ENCODE measurements at regions not wholly inside any gene's neighbourhood (a gene's known extent, or its start where the extent isn't known, plus 50 kb on each side); places are given as distances from the start of the nearest gene placed in this dataset.

DNA sequence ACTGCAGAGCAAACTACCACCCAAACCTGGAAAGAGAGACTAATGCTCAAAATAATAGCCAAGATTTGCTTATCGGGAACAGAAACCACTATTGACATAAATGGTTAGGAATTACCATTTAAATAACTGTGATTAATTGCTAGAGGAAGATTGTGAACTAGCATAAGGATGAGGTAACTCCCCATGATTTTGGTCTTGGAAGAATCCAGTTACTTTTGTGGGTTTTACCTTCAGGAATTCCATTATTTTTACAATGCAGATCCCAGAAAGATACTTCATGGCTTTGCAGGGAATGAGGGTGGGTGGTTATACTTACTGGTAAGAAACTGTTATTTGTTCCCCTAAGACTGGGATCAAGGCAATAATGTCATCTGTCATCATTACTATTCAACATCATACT, 652.9 kb upstream of the FLRT2 start:
- Histone ChIP-seq H2AFZ (no peak overlapping the region), H3K4me2 (no peak overlapping the region), H3K27ac (no peak overlapping the region), H4K20me1 (ENCODE audit: insufficient read depth, poor library complexity, severe bottlenecking) (no peaks in the 10 kb centered on the region), H3K36me3 (replicated peaks; ENCODE audit: insufficient read depth, low read depth) (no peaks in the 10 kb centered on the region), H3K9me2 (replicated peaks; ENCODE audit: insufficient read depth) (no peaks in the 10 kb centered on the region), H3K79me2 (no peaks in the 10 kb centered on the region), H3K4me1 (ENCODE audit: insufficient read depth) (no peaks in the 10 kb centered on the region), H3K27me3 (no peaks in the 10 kb centered on the region), H3K4me3 (no peak overlapping the region), H3K9me3 (ENCODE audit: low read depth) (no peaks in the 10 kb centered on the region)
- 95% methylated on average over 1 of the region's 1 CpG for WGBS (ENCODE audit: low lambda C conversion rate, missing lambda C conversion rate)
- DNase-seq (ENCODE audit: low spot score), result no peak
- TF ChIP-seq, protein P1, sequence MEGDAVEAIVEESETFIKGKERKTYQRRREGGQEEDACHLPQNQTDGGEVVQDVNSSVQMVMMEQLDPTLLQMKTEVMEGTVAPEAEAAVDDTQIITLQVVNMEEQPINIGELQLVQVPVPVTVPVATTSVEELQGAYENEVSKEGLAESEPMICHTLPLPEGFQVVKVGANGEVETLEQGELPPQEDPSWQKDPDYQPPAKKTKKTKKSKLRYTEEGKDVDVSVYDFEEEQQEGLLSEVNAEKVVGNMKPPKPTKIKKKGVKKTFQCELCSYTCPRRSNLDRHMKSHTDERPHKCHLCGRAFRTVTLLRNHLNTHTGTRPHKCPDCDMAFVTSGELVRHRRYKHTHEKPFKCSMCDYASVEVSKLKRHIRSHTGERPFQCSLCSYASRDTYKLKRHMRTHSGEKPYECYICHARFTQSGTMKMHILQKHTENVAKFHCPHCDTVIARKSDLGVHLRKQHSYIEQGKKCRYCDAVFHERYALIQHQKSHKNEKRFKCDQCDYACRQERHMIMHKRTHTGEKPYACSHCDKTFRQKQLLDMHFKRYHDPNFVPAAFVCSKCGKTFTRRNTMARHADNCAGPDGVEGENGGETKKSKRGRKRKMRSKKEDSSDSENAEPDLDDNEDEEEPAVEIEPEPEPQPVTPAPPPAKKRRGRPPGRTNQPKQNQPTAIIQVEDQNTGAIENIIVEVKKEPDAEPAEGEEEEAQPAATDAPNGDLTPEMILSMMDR (IDR thresholded peaks at IDR 0.05; ENCODE audit: poor library complexity), result no peak
- TF ChIP-seq EZH2 (IDR thresholded peaks at IDR 0.05; ENCODE audit: borderline replicate concordance), result no peak
- no peak for TF ChIP-seq EZH2phosphoT487 (IDR thresholded peaks at IDR 0.05; ENCODE audit: low read depth, severe bottlenecking, unreplicated experiment)

DNA sequence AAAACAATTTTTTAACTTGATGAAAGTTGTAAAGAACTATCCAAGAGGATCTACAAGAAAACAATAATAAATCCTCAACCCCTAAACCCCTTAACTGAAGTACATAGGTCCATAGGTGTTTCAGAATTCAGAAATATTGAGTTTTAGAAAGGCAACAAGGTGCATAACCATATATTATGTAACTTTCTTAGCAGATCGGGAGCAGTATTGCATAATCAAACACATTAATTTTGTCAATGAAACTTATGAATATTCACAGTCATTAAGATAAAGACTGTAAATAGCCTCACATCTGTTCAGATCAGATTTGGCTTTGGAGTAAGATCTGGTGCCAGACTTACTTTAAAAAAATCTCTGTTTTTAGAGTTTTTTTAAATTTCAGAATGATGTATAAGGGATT, 647.1 kb upstream of the FLRT2 start:
- 93% methylated on average over 1 of the region's 1 CpG for WGBS (ENCODE audit: low lambda C conversion rate, missing lambda C conversion rate)
- Histone ChIP-seq H4K20me1 (ENCODE audit: insufficient read depth, poor library complexity, severe bottlenecking) (no peaks in the 10 kb centered on the region), H3K79me2 (no peaks in the 10 kb centered on the region), H3K27ac (no peak overlapping the region), H3K4me3 (no peak overlapping the region), H3K9me2 (replicated peaks; ENCODE audit: insufficient read depth) (no peaks in the 10 kb centered on the region), H2AFZ (no peak overlapping the region), H3K9me3 (ENCODE audit: low read depth) (no peaks in the 10 kb centered on the region), H3K36me3 (replicated peaks; ENCODE audit: insufficient read depth, low read depth) (no peaks in the 10 kb centered on the region), H3K27me3 (no peaks in the 10 kb centered on the region), H3K4me2 (no peak overlapping the region), H3K4me1 (ENCODE audit: insufficient read depth) (no peaks in the 10 kb centered on the region)
- TF ChIP-seq EZH2 (IDR thresholded peaks at IDR 0.05; ENCODE audit: borderline replicate concordance), result no peak
- TF ChIP-seq EZH2phosphoT487 (IDR thresholded peaks at IDR 0.05; ENCODE audit: low read depth, severe bottlenecking, unreplicated experiment), result no peak
- TF ChIP-seq, protein P1 (IDR thresholded peaks at IDR 0.05; ENCODE audit: poor library complexity), result no peak
- DNase-seq (ENCODE audit: low spot score), result no peak

DNA sequence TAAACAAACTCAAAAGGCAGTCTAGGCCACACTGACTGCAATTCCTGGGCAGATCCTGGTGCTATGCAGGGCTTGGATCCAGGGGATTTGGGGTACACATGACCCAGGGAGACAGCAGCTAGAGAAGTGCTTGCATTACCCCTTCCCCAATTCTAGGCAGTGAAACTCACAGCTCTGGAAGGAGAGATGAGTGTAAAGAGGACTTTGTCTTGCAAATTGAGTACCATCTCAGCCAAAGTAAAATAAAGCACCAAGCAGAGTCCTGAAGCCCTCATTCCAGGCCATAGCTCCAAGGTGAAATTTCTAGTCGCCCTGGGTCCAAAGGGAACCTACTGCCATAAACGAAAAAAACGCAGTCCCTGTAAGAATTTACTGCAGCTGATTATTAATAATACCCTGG, 644.9 kb upstream of the FLRT2 start:
- TF ChIP-seq EZH2phosphoT487 (IDR thresholded peaks at IDR 0.05; ENCODE audit: low read depth, severe bottlenecking, unreplicated experiment), result no peak
- TF ChIP-seq, protein P1 (IDR thresholded peaks at IDR 0.05; ENCODE audit: poor library complexity), result no peak
- no peak for TF ChIP-seq EZH2 (IDR thresholded peaks at IDR 0.05; ENCODE audit: borderline replicate concordance)
- Histone ChIP-seq H2AFZ (no peak overlapping the region), H3K9me2 (replicated peaks; ENCODE audit: insufficient read depth) (no peaks in the 10 kb centered on the region), H3K36me3 (replicated peaks; ENCODE audit: insufficient read depth, low read depth) (no peaks in the 10 kb centered on the region), H3K27ac (no peak overlapping the region), H3K27me3 (no peaks in the 10 kb centered on the region), H3K79me2 (no peaks in the 10 kb centered on the region), H4K20me1 (ENCODE audit: insufficient read depth, poor library complexity, severe bottlenecking) (no peaks in the 10 kb centered on the region), H3K4me1 (ENCODE audit: insufficient read depth) (no peaks in the 10 kb centered on the region), H3K4me3 (no peak overlapping the region), H3K4me2 (no peak overlapping the region), H3K9me3 (ENCODE audit: low read depth) (no peaks in the 10 kb centered on the region)
- WGBS (ENCODE audit: low lambda C conversion rate, missing lambda C conversion rate), result 83% methylated on average over 3 of the region's 3 CpGs
- DNase-seq (ENCODE audit: low spot score), result no peak

DNA sequence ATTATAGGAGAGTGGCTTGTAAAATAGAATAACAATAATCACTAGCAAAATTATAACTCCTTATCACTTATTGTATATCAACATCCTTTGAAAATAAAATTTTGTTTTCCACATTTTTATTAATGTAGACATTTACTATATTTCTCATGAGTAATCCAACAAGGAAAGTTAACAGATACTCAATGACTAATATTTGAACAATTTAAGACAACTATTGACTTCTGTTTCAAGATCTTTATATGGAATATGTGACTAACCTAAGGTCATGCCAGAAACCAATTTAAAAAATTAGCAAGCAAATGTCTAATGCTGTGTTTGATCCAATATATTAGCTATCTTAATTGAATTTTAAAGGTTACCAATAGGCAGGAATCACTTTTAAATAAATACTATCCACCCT, 638.5 kb upstream of the FLRT2 start:
- no peaks in the 10 kb centered on the region for H3K79me2 ChIP-seq
- TF ChIP-seq, protein P1 (IDR thresholded peaks at IDR 0.05; ENCODE audit: poor library complexity), result no peak
- TF ChIP-seq EZH2phosphoT487 (IDR thresholded peaks at IDR 0.05; ENCODE audit: low read depth, severe bottlenecking, unreplicated experiment) (no peak), EZH2 (IDR thresholded peaks at IDR 0.05; ENCODE audit: borderline replicate concordance) (no peak)
- DNase-seq (ENCODE audit: low spot score), result no peak

More for the DNA sequence above, 638.5 kb upstream of the FLRT2 start:
- H3K4me3 ChIP-seq, result no peak overlapping the region
- H3K27me3 ChIP-seq, result no peaks in the 10 kb centered on the region
- H3K9me3 ChIP-seq (ENCODE audit: low read depth), result no peaks in the 10 kb centered on the region
- no peak overlapping the region for H3K27ac ChIP-seq
- H2AFZ ChIP-seq, result no peak overlapping the region
- no peaks in the 10 kb centered on the region for H4K20me1 ChIP-seq (ENCODE audit: insufficient read depth, poor library complexity, severe bottlenecking)
- H3K36me3 ChIP-seq (replicated peaks; ENCODE audit: insufficient read depth, low read depth), result no peaks in the 10 kb centered on the region
- no peaks in the 10 kb centered on the region for H3K9me2 ChIP-seq (replicated peaks; ENCODE audit: insufficient read depth)
- no peak overlapping the region for H3K4me2 ChIP-seq
- no peaks in the 10 kb centered on the region for H3K4me1 ChIP-seq (ENCODE audit: insufficient read depth)
